GM23338 (cell line): ENCODE measurements at regions not wholly inside any gene's neighbourhood (a gene's known extent, or its start where the extent isn't known, plus 50 kb on each side); places are given as distances from the start of the nearest gene placed in this dataset.

Experiments
- ATAC-seq: fragments of 200-7000 bp; cut with Tn5 transposase; 3 replicates; pipeline ENCODE4 v1.9.1; 2020
- DNase-seq: peaks from one replicate; pipeline ENCODE4 v3.0.0-alpha.2; 2015; ENCODE audit warnings: low spot score
- H2AFZ ChIP-seq: fragments of 200-600 bp; sonication (generic); 2 replicates; pipeline ENCODE4 v1.8.0; 2016; ENCODE audit warnings: antibody characterized with exemption, mild to moderate bottlenecking, moderate library complexity
- H3F3A ChIP-seq: fragments of 200-600 bp; sonication (generic); replicated peaks from 2 replicates; pipeline ENCODE4 v1.8.0; 2017; ENCODE audit warnings: antibody characterized with exemption, mixed run types, low read depth
- H3K27ac ChIP-seq: fragments of 200-600 bp; sonication (generic); 2 replicates; pipeline ENCODE4 v1.6.1; 2016; ENCODE audit warnings: low read depth
- H3K27me3 ChIP-seq: fragments of 200-600 bp; sonication (generic); 2 replicates; pipeline ENCODE4 v1.8.0; 2016; ENCODE audit warnings: mild to moderate bottlenecking, mixed run types, moderate library complexity; ENCODE audit not compliant: insufficient read depth
- H3K36me3 ChIP-seq: fragments of 200-600 bp; sonication (generic); 2 replicates; pipeline ENCODE4 v1.8.0; 2016; ENCODE audit warnings: mild to moderate bottlenecking; ENCODE audit not compliant: insufficient read depth
- H3K4me1 ChIP-seq: fragments of 200-600 bp; sonication (generic); 2 replicates; pipeline ENCODE4 v1.8.0; 2016; ENCODE audit warnings: mild to moderate bottlenecking, moderate library complexity; ENCODE audit not compliant: insufficient read depth
- H3K4me2 ChIP-seq: fragments of 200-600 bp; sonication (generic); 2 replicates; pipeline ENCODE4 v1.7.1; 2017; ENCODE audit warnings: mixed run types
- H3K4me3 ChIP-seq: fragments of 200-600 bp; sonication (generic); 2 replicates; pipeline ENCODE4 v1.6.1; 2016; ENCODE audit warnings: mixed run types
- H3K79me2 ChIP-seq: fragments of 200-600 bp; sonication (generic); replicated peaks from 2 replicates; pipeline ENCODE4 v1.8.0; 2017; ENCODE audit warnings: mild to moderate bottlenecking; ENCODE audit not compliant: insufficient read depth
- H3K9me2 ChIP-seq: fragments of 200-600 bp; sonication (generic); 2 replicates; pipeline ENCODE4 v1.8.0; 2017; ENCODE audit not compliant: insufficient read depth
- H4K20me1 ChIP-seq: fragments of 200-600 bp; sonication (generic); replicated peaks from 2 replicates; pipeline ENCODE4 v1.8.0; 2017; ENCODE audit warnings: mild to moderate bottlenecking; ENCODE audit not compliant: insufficient read depth
- H3K27ac Mint-ChIP-seq: 2 replicates; pipeline ENCODE4 v1.8.0; 2020; ENCODE audit warnings: inconsistent platforms, mild to moderate bottlenecking, moderate library complexity, mixed read lengths
- H3K27me3 Mint-ChIP-seq: 3 replicates; pipeline ENCODE4 v1.8.0; 2022; ENCODE audit warnings: low read depth, mild to moderate bottlenecking, moderate library complexity, mixed read lengths, inconsistent platforms; ENCODE audit not compliant: insufficient read depth, poor library complexity
- H3K36me3 Mint-ChIP-seq: 3 replicates; pipeline ENCODE4 v1.8.0; 2021; ENCODE audit warnings: low read depth, mild to moderate bottlenecking, inconsistent platforms, moderate library complexity, mixed read lengths
- H3K4me1 Mint-ChIP-seq: 3 replicates; pipeline ENCODE4 v1.8.0; 2020; ENCODE audit warnings: mild to moderate bottlenecking, inconsistent platforms, mixed read lengths
- H3K4me3 Mint-ChIP-seq: 3 replicates; pipeline ENCODE4 v1.8.0; 2021; ENCODE audit warnings: moderate library complexity, mild to moderate bottlenecking, inconsistent platforms, mixed read lengths
- H3K9me3 Mint-ChIP-seq: 3 replicates; pipeline ENCODE4 v1.8.0; 2020; ENCODE audit warnings: moderate library complexity, mild to moderate bottlenecking, inconsistent platforms, mixed read lengths
- EZH2 ChIP-seq: fragments of 200-600 bp; sonication (generic); IDR thresholded peaks from one replicate; pipeline ENCODE4 v1.8.0; 2017; ENCODE audit warnings: antibody characterized with exemption, mild to moderate bottlenecking, low read depth; ENCODE audit not compliant: unreplicated experiment
- EZH2phosphoT487 ChIP-seq: fragments of 200-600 bp; sonication (generic); IDR thresholded peaks from one replicate; pipeline ENCODE4 v1.8.1; 2018; ENCODE audit warnings: antibody characterized with exemption; ENCODE audit not compliant: unreplicated experiment
- NANOG ChIP-seq: IDR thresholded peaks from 2 replicates; pipeline ENCODE4 v1.6.1; 2016; ENCODE audit warnings: antibody characterized with exemption, borderline replicate concordance
- STAT1 ChIP-seq: IDR thresholded peaks from one replicate; pipeline ENCODE4 v1.6.1; 2016; ENCODE audit warnings: antibody characterized with exemption; ENCODE audit not compliant: unreplicated experiment
- TF ChIP-seq, protein P1 (sequence below): fragments of 250-450 bp; sonication (Bioruptor Pico); IDR thresholded peaks from 2 replicates; pipeline ENCODE4 v1.5.0; 2020; ENCODE audit warnings: mild to moderate bottlenecking, moderate library complexity
- TF ChIP-seq, protein P2 (sequence below): IDR thresholded peaks from one replicate; pipeline ENCODE4 v1.6.1; 2018; ENCODE audit warnings: antibody characterized with exemption; ENCODE audit not compliant: unreplicated experiment
- TF ChIP-seq, protein P3 (sequence below): IDR thresholded peaks from 2 replicates; pipeline ENCODE4 v1.6.1; 2016; ENCODE audit warnings: antibody characterized with exemption

DNA sequence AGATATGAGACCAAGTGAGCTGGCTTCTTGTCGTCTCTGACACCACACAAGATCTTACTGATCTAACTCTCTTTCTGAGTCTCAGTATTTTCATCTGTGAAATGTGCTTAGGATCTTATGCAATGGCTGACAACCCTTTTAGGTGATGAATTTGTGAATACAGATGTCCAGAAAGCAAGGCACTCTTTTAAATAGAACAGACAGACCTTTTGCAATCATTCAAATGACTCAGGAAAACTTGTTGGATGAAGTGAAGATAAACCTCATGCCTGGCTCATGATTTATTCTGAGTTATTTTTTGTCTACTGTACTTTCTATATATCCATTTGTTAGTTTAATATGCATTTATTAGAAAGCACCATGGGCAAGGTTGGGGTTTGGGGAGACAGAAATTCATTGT is 411.3 kb downstream of the PTPRU start (continued):
- TF ChIP-seq, protein P1, sequence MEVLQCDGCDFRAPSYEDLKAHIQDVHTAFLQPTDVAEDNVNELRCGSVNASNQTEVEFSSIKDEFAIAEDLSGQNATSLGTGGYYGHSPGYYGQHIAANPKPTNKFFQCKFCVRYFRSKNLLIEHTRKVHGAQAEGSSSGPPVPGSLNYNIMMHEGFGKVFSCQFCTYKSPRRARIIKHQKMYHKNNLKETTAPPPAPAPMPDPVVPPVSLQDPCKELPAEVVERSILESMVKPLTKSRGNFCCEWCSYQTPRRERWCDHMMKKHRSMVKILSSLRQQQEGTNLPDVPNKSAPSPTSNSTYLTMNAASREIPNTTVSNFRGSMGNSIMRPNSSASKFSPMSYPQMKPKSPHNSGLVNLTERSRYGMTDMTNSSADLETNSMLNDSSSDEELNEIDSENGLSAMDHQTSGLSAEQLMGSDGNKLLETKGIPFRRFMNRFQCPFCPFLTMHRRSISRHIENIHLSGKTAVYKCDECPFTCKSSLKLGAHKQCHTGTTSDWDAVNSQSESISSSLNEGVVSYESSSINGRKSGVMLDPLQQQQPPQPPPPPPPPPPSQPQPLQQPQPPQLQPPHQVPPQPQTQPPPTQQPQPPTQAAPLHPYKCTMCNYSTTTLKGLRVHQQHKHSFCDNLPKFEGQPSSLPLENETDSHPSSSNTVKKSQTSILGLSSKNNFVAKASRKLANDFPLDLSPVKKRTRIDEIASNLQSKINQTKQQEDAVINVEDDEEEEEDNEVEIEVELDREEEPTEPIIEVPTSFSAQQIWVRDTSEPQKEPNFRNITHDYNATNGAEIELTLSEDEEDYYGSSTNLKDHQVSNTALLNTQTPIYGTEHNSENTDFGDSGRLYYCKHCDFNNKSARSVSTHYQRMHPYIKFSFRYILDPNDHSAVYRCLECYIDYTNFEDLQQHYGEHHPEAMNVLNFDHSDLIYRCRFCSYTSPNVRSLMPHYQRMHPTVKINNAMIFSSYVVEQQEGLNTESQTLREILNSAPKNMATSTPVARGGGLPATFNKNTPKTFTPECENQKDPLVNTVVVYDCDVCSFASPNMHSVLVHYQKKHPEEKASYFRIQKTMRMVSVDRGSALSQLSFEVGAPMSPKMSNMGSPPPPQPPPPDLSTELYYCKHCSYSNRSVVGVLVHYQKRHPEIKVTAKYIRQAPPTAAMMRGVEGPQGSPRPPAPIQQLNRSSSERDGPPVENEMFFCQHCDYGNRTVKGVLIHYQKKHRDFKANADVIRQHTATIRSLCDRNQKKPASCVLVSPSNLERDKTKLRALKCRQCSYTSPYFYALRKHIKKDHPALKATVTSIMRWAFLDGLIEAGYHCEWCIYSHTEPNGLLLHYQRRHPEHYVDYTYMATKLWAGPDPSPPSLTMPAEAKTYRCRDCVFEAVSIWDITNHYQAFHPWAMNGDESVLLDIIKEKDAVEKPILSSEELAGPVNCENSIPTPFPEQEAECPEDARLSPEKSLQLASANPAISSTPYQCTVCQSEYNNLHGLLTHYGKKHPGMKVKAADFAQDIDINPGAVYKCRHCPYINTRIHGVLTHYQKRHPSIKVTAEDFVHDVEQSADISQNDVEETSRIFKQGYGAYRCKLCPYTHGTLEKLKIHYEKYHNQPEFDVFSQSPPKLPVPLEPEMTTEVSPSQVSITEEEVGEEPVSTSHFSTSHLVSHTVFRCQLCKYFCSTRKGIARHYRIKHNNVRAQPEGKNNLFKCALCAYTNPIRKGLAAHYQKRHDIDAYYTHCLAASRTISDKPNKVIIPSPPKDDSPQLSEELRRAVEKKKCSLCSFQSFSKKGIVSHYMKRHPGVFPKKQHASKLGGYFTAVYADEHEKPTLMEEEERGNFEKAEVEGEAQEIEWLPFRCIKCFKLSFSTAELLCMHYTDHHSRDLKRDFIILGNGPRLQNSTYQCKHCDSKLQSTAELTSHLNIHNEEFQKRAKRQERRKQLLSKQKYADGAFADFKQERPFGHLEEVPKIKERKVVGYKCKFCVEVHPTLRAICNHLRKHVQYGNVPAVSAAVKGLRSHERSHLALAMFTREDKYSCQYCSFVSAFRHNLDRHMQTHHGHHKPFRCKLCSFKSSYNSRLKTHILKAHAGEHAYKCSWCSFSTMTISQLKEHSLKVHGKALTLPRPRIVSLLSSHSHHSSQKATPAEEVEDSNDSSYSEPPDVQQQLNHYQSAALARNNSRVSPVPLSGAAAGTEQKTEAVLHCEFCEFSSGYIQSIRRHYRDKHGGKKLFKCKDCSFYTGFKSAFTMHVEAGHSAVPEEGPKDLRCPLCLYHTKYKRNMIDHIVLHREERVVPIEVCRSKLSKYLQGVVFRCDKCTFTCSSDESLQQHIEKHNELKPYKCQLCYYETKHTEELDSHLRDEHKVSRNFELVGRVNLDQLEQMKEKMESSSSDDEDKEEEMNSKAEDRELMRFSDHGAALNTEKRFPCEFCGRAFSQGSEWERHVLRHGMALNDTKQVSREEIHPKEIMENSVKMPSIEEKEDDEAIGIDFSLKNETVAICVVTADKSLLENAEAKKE (CRISPR knock-in tag) = no peak
- TF ChIP-seq, protein P2, sequence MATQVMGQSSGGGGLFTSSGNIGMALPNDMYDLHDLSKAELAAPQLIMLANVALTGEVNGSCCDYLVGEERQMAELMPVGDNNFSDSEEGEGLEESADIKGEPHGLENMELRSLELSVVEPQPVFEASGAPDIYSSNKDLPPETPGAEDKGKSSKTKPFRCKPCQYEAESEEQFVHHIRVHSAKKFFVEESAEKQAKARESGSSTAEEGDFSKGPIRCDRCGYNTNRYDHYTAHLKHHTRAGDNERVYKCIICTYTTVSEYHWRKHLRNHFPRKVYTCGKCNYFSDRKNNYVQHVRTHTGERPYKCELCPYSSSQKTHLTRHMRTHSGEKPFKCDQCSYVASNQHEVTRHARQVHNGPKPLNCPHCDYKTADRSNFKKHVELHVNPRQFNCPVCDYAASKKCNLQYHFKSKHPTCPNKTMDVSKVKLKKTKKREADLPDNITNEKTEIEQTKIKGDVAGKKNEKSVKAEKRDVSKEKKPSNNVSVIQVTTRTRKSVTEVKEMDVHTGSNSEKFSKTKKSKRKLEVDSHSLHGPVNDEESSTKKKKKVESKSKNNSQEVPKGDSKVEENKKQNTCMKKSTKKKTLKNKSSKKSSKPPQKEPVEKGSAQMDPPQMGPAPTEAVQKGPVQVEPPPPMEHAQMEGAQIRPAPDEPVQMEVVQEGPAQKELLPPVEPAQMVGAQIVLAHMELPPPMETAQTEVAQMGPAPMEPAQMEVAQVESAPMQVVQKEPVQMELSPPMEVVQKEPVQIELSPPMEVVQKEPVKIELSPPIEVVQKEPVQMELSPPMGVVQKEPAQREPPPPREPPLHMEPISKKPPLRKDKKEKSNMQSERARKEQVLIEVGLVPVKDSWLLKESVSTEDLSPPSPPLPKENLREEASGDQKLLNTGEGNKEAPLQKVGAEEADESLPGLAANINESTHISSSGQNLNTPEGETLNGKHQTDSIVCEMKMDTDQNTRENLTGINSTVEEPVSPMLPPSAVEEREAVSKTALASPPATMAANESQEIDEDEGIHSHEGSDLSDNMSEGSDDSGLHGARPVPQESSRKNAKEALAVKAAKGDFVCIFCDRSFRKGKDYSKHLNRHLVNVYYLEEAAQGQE = no peak

DNA sequence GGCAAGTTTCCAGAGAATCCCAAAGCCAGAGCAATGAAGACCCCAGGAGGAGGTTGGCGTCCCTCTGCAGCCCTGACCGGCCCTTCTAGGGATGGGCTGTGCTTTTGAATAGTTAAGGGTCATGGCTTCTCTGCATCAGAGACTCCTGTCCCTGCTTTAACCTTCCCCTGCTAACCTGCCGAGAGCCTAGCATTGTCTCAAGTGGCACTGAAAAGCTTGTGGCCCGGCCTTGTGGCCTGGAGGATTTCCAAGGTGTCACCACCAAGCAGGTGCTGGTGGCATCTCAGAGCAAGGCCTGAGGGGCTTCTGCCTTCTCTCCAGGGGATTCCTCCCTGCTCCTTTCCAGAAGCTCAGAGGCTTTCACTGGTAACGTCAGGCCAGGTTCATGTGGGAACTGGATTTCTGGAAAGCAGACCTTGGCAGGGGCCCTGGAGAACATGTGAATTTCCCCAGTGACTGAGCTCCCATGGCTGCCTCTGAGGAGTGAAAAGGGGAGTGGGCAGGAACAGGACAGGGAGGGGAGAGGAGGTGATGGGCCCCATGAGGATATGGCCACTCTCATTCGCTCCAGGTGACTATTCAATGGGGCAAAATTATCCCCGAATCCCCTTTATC is 409.9 kb downstream of the PTPRU start:
- no peak for ATAC-seq
- no peak for TF ChIP-seq NANOG
- no peak for TF ChIP-seq STAT1
- no peak for TF ChIP-seq EZH2
- TF ChIP-seq, protein P2 = no peak
- TF ChIP-seq, protein P3, sequence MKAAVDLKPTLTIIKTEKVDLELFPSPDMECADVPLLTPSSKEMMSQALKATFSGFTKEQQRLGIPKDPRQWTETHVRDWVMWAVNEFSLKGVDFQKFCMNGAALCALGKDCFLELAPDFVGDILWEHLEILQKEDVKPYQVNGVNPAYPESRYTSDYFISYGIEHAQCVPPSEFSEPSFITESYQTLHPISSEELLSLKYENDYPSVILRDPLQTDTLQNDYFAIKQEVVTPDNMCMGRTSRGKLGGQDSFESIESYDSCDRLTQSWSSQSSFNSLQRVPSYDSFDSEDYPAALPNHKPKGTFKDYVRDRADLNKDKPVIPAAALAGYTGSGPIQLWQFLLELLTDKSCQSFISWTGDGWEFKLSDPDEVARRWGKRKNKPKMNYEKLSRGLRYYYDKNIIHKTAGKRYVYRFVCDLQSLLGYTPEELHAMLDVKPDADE = no peak
- no peak for TF ChIP-seq EZH2phosphoT487

More for the DNA sequence above, 409.9 kb downstream of the PTPRU start:
- peaks cover 10% of the 10 kb centered on the region for H3K4me1 Mint-ChIP-seq
- H3K9me2 ChIP-seq = no peaks in the 10 kb centered on the region; the same call in 1 of the 2 replicates
- H3K36me3 Mint-ChIP-seq = no peaks in the 10 kb centered on the region
- H3K9me3 Mint-ChIP-seq = no peaks in the 10 kb centered on the region
- DNase-seq = no peak
- H4K20me1 ChIP-seq = no peaks in the 10 kb centered on the region; the same call in 1 of the 2 replicates
- H3F3A ChIP-seq = no peaks in the 10 kb centered on the region
- H2AFZ ChIP-seq = no peak overlapping the region
- no peaks in the 10 kb centered on the region for H3K4me1 ChIP-seq
- H3K27ac ChIP-seq = no peak overlapping the region
- no peaks in the 10 kb centered on the region for H3K27me3 ChIP-seq
- H3K4me3 ChIP-seq = no peak overlapping the region
- H3K27ac Mint-ChIP-seq = no peak overlapping the region
- no peak overlapping the region for H3K4me2 ChIP-seq
- no peak overlapping the region for H3K4me3 Mint-ChIP-seq
- H3K79me2 ChIP-seq = no peaks in the 10 kb centered on the region
- peaks cover 7% of the 10 kb centered on the region for H3K27me3 Mint-ChIP-seq
- no peaks in the 10 kb centered on the region for H3K36me3 ChIP-seq
